ENCODE measurements at regions not wholly inside any gene's neighbourhood (a gene's known extent, or its start where the extent isn't known, plus 50 kb on each side); places are given as distances from the start of the nearest gene placed in this dataset.

- Histone ChIP-seq H2AK5ac (ENCODE audit: insufficient read length, low read length) (no peak overlapping the region), H2BK120ac (ENCODE audit: low read depth, low read length, poor library complexity, severe bottlenecking) (no peak overlapping the region), H2BK20ac (ENCODE audit: low read depth, low read length, poor library complexity, severe bottlenecking) (no peak overlapping the region), H2BK15ac (ENCODE audit: low read depth, low read length) (no peak overlapping the region), H2BK12ac (ENCODE audit: insufficient read length, low read depth, low read length) (no peak overlapping the region), H3K79me1 (ENCODE audit: insufficient read depth, low read depth, low read length, poor library complexity, severe bottlenecking) (no peaks in the 10 kb centered on the region), H3K79me2 (ENCODE audit: insufficient read depth, low read length) (no peaks in the 10 kb centered on the region), H2BK5ac (ENCODE audit: insufficient read length, low read length) (no peak overlapping the region), H3K4me2 (ENCODE audit: insufficient read depth, insufficient read length, low read length) (no peak overlapping the region), H3K4ac (ENCODE audit: low read depth, low read length) (no peak overlapping the region), H2AFZ (ENCODE audit: low read length) (no peak overlapping the region), H3K23ac (ENCODE audit: insufficient read length, low read depth, low read length) (no peak overlapping the region), H4K20me1 (ENCODE audit: control insufficient read depth, insufficient read depth, insufficient read length) (no peaks in the 10 kb centered on the region), H3K27ac (ENCODE audit: insufficient read length, low read depth, low read length) (no peak overlapping the region), H3K9me3 (ENCODE audit: control insufficient read depth, low read depth, low read length) (no peaks in the 10 kb centered on the region), H4K8ac (replicated peaks; ENCODE audit: insufficient read length, low read depth, low read length) (no peak overlapping the region), H3K56ac (ENCODE audit: insufficient read length, low read depth, low read length) (no peak overlapping the region), H3K27me3 (ENCODE audit: insufficient read depth, low read length) (no peaks in the 10 kb centered on the region), H3K23me2 (ENCODE audit: insufficient read length, low read depth, low read length, poor library complexity, severe bottlenecking) (no peaks in the 10 kb centered on the region), H3K14ac (ENCODE audit: insufficient read depth, low read length) (no peak overlapping the region), H3K18ac (ENCODE audit: insufficient read length, low read depth, low read length) (no peak overlapping the region), H3K9ac (ENCODE audit: extremely low read depth, insufficient read length, low read length) (no peak overlapping the region), H4K91ac (ENCODE audit: insufficient read length, low read depth, low read length) (no peak overlapping the region), H3K4me1 (ENCODE audit: insufficient read depth, low read length) (no peaks in the 10 kb centered on the region), H4K5ac (ENCODE audit: insufficient read length, low read depth, low read length) (no peak overlapping the region), H3T11ph (ENCODE audit: low read length) (no peak overlapping the region)
- H3K4me3 Mint-ChIP-seq: no peak overlapping the region
- no peaks in the 10 kb centered on the region for H3K9me3 Mint-ChIP-seq
- H3K36me3 Mint-ChIP-seq (ENCODE audit: insufficient read depth in 1 of 3, low read depth in 3 of 3): no peaks in the 10 kb centered on the region
- H3K4me1 Mint-ChIP-seq: no peaks in the 10 kb centered on the region
- H3K27ac Mint-ChIP-seq: no peak overlapping the region
- no peaks in the 10 kb centered on the region; the same call in 1 of the 2 replicates for H3K27me3 Mint-ChIP-seq (ENCODE audit: low read depth)
- DNase-seq: no peak
- TF ChIP-seq CTCF (conservative IDR thresholded peaks at IDR 0.05): no peak
- no CpG with 5 or more reads among the region's 2 CpGs for WGBS (ENCODE audit: extremely low coverage, insufficient read length, low lambda C conversion rate)
These were observed 424.6 kb downstream of the TRIB2 start for GRCh38 chr2:13141315-13141714.
